Testis (tissue), 2 donors: ENCODE measurements at regions not wholly inside any gene's neighbourhood (a gene's known extent, or its start where the extent isn't known, plus 50 kb on each side); places are given as distances from the start of the nearest gene placed in this dataset.

Experiments
- DNase-seq: peaks from one replicate; pipeline ENCODE4 v3.0.0-alpha.2; 2019
- H3K27ac ChIP-seq, 2 donors: fragments of 200-600 bp; sonication (generic); one replicate each; pipeline ENCODE4 v1.5.1; 2019
- H3K27me3 ChIP-seq: fragments of 200-600 bp; sonication (generic); one replicate; pipeline ENCODE4 v1.5.1; 2019
- H3K36me3 ChIP-seq: fragments of 200-600 bp; sonication (generic); one replicate; pipeline ENCODE4 v1.5.1; 2017; ENCODE audit warnings: low read depth; ENCODE audit errors: missing control alignments
- H3K4me1 ChIP-seq: fragments of 200-600 bp; sonication (generic); one replicate; pipeline ENCODE4 v1.5.1; 2019
- H3K4me3 ChIP-seq, 2 donors: fragments of 200-600 bp; sonication (generic); one replicate each; pipeline ENCODE4 v1.5.1; 2017 to 2019
- H3K9me3 ChIP-seq: fragments of 200-600 bp; sonication (generic); one replicate; pipeline ENCODE4 v1.5.1; 2017
- POLR2A ChIP-seq: fragments of 450-650 bp; IDR thresholded peaks from one replicate; pipeline ENCODE4 v1.6.1; 2017; ENCODE audit warnings: antibody characterized with exemption, mild to moderate bottlenecking, moderate library complexity
- WGBS, 2 donors: methylation state at CpG; one replicate each; pipeline ENCODE4 v1.1.5; 2018; 5-methylcytosine and 5-hydroxymethylcytosine counted together
- intact Hi-C: fragments of 100-400 bp; cut with DNase I; formaldehyde crosslinking; loops from one replicate; pipeline ENCODE4 v1.15.1; 2023; ENCODE audit warnings: low total_unique reads
- TF ChIP-seq, protein P1 (sequence below), 3 experiments: fragments of 450-650 bp in 2 of 3; fragments of 200-600 bp in 1 of 3; sonication (generic) in 1 of 3; IDR thresholded peaks; one replicate each; pipeline ENCODE4 v1.5.1; 2016 to 2019; ENCODE audit warnings: antibody characterized with exemption in 3 of 3, mild to moderate bottlenecking in 2 of 3, moderate library complexity in 1 of 3

DNA sequence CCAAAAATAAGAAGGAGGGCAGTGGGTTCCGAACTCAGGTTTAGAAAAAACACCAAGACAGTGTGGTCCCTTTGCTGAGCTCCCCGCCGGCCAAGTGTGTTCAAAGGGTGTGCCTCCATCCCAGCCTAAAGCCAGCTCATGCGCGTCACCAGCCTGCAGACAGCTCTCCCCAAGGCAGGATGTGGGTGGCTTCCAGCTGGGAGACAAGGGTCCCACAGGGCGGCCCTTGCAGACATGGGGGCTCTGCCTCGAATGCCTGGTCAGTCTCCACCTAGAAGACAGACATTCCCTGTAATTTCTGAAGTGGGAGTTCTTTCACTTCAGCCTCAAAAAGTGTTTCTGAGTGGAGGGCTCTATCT, 135.8 kb upstream of the GPC1 start:
- TF ChIP-seq POLR2A: no peak
- TF ChIP-seq, protein P1, sequence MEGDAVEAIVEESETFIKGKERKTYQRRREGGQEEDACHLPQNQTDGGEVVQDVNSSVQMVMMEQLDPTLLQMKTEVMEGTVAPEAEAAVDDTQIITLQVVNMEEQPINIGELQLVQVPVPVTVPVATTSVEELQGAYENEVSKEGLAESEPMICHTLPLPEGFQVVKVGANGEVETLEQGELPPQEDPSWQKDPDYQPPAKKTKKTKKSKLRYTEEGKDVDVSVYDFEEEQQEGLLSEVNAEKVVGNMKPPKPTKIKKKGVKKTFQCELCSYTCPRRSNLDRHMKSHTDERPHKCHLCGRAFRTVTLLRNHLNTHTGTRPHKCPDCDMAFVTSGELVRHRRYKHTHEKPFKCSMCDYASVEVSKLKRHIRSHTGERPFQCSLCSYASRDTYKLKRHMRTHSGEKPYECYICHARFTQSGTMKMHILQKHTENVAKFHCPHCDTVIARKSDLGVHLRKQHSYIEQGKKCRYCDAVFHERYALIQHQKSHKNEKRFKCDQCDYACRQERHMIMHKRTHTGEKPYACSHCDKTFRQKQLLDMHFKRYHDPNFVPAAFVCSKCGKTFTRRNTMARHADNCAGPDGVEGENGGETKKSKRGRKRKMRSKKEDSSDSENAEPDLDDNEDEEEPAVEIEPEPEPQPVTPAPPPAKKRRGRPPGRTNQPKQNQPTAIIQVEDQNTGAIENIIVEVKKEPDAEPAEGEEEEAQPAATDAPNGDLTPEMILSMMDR (IDR thresholded peaks at IDR 0.05): no peak
- Histone ChIP-seq H3K4me1 (no peaks in the 10 kb centered on the region), H3K27me3 (no peaks in the 10 kb centered on the region), H3K9me3 (no peaks in the 10 kb centered on the region), H3K27ac (no peak overlapping the region), H3K36me3 (no peaks in the 10 kb centered on the region), H3K4me3 (no peak overlapping the region)
- intact Hi-C loops: no loop called here
- no peak for DNase-seq
- WGBS, 2 donors: 70 to 77% methylated on average over 6 to 7 of the region's 7 CpGs

DNA sequence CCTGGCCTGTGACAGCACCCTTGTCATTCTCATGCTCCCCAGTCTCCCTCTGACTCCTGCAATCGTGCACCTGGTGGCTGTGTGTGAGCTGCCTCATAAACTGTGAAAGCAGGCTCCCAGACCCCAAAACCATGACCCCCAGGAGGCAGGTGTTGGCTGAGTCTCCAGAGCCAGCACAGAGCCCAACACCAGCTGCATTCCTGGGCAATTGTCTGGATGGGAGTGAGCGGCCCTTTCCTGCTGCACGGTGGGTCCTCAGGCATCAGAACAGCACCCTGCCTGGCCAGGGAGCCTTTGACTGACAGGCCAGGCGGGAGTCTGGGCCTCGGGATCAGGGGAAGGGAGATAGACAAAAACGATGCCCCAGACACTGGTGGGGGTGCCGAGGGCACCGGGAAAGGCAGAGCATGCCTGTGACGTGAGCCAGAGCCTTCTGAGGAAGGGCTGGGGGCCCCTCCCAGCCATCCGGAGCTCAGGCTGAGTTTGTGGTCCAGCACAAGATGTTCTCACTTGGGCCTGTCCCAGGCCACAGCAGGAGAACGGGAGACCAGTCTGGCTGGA, 135.1 kb upstream of the GPC1 start:
- Histone ChIP-seq H3K27ac (no peak overlapping the region), H3K36me3 (no peaks in the 10 kb centered on the region), H3K27me3 (no peaks in the 10 kb centered on the region), H3K4me3 (no peak overlapping the region), H3K9me3 (no peaks in the 10 kb centered on the region), H3K4me1 (no peaks in the 10 kb centered on the region)
- TF ChIP-seq, protein P1 (IDR thresholded peaks at IDR 0.05): no peak
- TF ChIP-seq POLR2A: no peak
- no peak for DNase-seq
- WGBS, 2 donors: 61 to 65% methylated on average over 4 to 11 of the region's 11 CpGs
- intact Hi-C loops: no loop called here

DNA sequence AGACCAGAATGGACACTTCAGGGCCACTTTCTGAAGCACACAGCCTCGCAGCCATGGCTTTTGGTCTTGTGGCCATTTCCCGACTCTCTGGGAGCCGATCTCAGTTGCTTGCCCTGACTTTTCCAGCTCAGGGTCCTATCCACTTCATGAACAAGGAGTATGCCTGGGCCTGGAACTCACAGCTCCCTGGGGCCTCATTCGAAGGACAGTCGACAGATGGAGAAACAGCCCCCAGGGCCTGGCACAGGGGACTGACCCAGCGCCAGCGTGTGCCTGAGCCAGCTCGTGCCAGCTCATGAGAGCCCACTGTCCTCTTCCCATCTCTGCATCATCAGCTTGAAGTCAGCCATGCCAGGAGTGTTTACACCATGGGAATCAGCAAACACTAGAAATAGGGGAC, 134.6 kb upstream of the GPC1 start:
- Histone ChIP-seq H3K27ac (no peak overlapping the region), H3K9me3 (no peaks in the 10 kb centered on the region), H3K4me1 (no peaks in the 10 kb centered on the region), H3K36me3 (no peaks in the 10 kb centered on the region), H3K4me3 (no peak overlapping the region), H3K27me3 (no peaks in the 10 kb centered on the region)
- TF ChIP-seq, protein P1 (IDR thresholded peaks at IDR 0.05): no peak
- TF ChIP-seq POLR2A: no peak
- no peak for DNase-seq
- WGBS, 2 donors: 75 to 85% methylated on average over 2 to 8 of the region's 8 CpGs
- intact Hi-C loops: no loop called here

DNA sequence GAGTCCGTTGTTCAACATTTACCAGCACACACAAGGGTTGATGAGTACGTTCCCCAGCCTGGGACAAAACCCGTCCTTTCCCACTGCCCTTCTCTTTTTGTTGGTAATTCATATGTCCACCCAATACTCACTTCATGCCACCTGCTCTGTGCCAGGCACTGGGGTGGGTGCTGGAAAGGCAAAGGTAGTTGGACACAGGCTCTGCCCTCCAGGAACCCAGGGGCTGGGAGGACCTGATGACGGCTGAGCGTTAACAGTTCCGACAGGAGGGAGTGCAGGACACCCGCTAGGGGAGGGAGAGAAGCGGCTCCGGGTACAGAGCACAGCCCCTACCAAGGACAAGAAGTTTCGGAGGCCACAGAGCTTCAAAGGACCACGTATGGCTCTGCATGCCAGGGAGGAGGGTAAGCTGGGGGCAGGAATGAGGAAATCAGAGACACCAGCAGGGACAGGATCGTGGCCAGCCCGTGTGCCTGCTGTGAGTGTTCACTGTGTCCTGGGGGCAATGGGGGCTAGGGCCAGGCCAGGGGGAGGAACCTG, 134.1 kb upstream of the GPC1 start:
- TF ChIP-seq, protein P1 (IDR thresholded peaks at IDR 0.05): no peak
- no peak for TF ChIP-seq POLR2A
- H3K36me3 ChIP-seq: no peaks in the 10 kb centered on the region
- no peaks in the 10 kb centered on the region for H3K4me1 ChIP-seq
- intact Hi-C loops: no loop called here
- H3K27me3 ChIP-seq: no peaks in the 10 kb centered on the region
- H3K9me3 ChIP-seq: no peaks in the 10 kb centered on the region
- H3K27ac ChIP-seq: no peak overlapping the region
- no peak overlapping the region for H3K4me3 ChIP-seq
- WGBS, 2 donors: 91 to 97% methylated on average over 13 of the region's 13 CpGs
- no peak for DNase-seq

DNA sequence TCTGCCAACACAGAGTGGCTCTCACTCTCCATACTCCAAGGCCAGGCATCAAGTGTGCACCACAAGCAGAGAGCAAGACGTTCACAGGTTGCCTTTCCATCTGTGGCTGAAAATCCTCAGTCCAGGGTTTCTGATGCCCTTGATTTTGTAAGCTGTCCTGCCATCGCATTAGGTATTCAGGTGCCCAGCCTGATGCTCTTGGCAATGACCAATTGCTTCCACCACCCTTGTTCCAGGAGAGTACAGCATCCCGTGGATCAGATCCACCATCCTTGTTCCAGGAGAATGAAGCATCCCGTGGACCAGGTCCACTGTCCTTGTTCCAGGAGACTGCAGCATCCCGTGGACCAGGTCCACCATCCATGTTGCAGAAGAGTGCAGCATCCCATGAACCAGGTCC, 133.4 kb upstream of the GPC1 start:
- Histone ChIP-seq H3K4me3 (no peak overlapping the region), H3K9me3 (no peaks in the 10 kb centered on the region), H3K4me1 (no peaks in the 10 kb centered on the region), H3K27ac (no peak overlapping the region), H3K27me3 (no peaks in the 10 kb centered on the region), H3K36me3 (no peaks in the 10 kb centered on the region)
- intact Hi-C loops: no loop called here
- no peak for DNase-seq
- TF ChIP-seq POLR2A: no peak
- TF ChIP-seq, protein P1 (IDR thresholded peaks at IDR 0.05): no peak
- WGBS, 2 donors: 98 to 100% methylated on average over 1 to 5 of the region's 5 CpGs
